Suprapubic skin (tissue), 4 donors: ENCODE measurements at regions not wholly inside any gene's neighbourhood (a gene's known extent, or its start where the extent isn't known, plus 50 kb on each side); places are given as distances from the start of the nearest gene placed in this dataset.

Source experiments
- CTCF ChIP-seq, 2 donors: fragments of 200-600 bp in 1 of 2; fragments of 450-650 bp in 1 of 2; sonication (generic) in 1 of 2; IDR thresholded peaks; one replicate each; pipeline ENCODE4 v1.5.1; 2016 to 2019; ENCODE audit warnings: antibody characterized with exemption in 2 of 2, mild to moderate bottlenecking in 1 of 2, moderate library complexity in 1 of 2
- POLR2A ChIP-seq, 2 donors: fragments of 450-650 bp; IDR thresholded peaks; one replicate each; pipeline ENCODE4 v1.6.1; 2017; ENCODE audit warnings: antibody characterized with exemption in 2 of 2, mild to moderate bottlenecking in 2 of 2, moderate library complexity in 2 of 2
- POLR2AphosphoS5 ChIP-seq, 3 donors: sonication (generic); formaldehyde crosslinking; IDR thresholded peaks; one replicate each; pipeline ENCODE4 v1.6.1; 2017; ENCODE audit warnings: antibody characterized with exemption in 3 of 3

- TF ChIP-seq POLR2AphosphoS5 (IDR thresholded peaks at IDR 0.05) (no peak), CTCF (IDR thresholded peaks at IDR 0.05) (no peak), POLR2A (IDR thresholded peaks at IDR 0.05) (no peak)
Measured at GRCh38 chr3:162262129-162262528, 765.5 kb downstream of the OTOL1 start.
